SK-N-SH (cell line): ENCODE measurements at regions not wholly inside any gene's neighbourhood (a gene's known extent, or its start where the extent isn't known, plus 50 kb on each side); places are given as distances from the start of the nearest gene placed in this dataset.

Experiments
- CTCF ChIP-seq: fragments of 200-600 bp; sonication (generic); IDR thresholded peaks from 2 replicates; pipeline ENCODE4 v1.6.1; 2017; ENCODE audit warnings: antibody characterized with exemption, mild to moderate bottlenecking, moderate library complexity
- EP300 ChIP-seq, 2 experiments: IDR thresholded peaks; 2 replicates each; pipeline versions ENCODE4 v1.4.0 to v1.6.1; 2012; ENCODE audit warnings: borderline replicate concordance in 1 of 2, low read depth in 1 of 2, low read length in 1 of 2
- MAX ChIP-seq: IDR thresholded peaks from 2 replicates; pipeline ENCODE4 v1.4.0; 2012; ENCODE audit warnings: low read depth
- RXRA ChIP-seq: IDR thresholded peaks from 2 replicates; pipeline ENCODE4 v1.4.0; 2012; ENCODE audit warnings: low read depth, mild to moderate bottlenecking, borderline replicate concordance

DNA sequence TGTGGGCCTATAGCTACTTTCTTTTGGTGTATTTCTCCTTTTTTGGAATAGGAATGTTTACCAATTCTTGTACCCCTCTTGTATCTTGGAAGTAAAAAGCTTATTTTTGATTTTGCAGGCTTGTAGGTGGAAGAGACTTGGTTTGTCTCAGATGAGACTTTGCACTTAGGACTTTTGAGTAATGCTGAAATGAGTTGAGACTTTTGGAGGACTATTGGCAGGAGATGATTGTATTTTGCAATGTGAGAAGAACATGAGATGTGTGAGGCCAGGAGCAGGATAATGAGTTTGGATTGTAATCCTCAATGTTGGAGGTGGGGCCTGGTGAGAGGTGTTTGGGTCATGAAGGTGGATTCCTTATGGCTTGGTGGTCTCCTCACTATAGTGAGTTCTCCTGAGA is 106.3 kb downstream of the KBTBD8 start:
- TF ChIP-seq RXRA (no peak), MAX (no peak), CTCF (no peak), EP300 (IDR thresholded peaks at IDR 0.05; ENCODE audit: borderline replicate concordance in 1 of 2, low read depth in 1 of 2, low read length in 1 of 2) (no peak)
